Choroid plexus epithelial cell (primary cell): ENCODE measurements at regions not wholly inside any gene's neighbourhood (a gene's known extent, or its start where the extent isn't known, plus 50 kb on each side); places are given as distances from the start of the nearest gene placed in this dataset.

Experiments used
- DNase-seq: peaks from one replicate; pipeline ENCODE4 v3.0.0-alpha.2; 2010; ENCODE audit warnings: low read depth
- H3K4me3 ChIP-seq: 2 replicates; pipeline ENCODE4 v1.5.1; 2011; ENCODE audit warnings: low read depth, mild to moderate bottlenecking, control low read depth, low read length, moderate library complexity
- TF ChIP-seq, protein P1 (sequence below): conservative IDR thresholded peaks from 2 replicates; pipeline ENCODE4 v1.5.1; 2011; ENCODE audit warnings: low read depth, mild to moderate bottlenecking, control low read depth, inconsistent platforms, low read length, moderate library complexity

DNA sequence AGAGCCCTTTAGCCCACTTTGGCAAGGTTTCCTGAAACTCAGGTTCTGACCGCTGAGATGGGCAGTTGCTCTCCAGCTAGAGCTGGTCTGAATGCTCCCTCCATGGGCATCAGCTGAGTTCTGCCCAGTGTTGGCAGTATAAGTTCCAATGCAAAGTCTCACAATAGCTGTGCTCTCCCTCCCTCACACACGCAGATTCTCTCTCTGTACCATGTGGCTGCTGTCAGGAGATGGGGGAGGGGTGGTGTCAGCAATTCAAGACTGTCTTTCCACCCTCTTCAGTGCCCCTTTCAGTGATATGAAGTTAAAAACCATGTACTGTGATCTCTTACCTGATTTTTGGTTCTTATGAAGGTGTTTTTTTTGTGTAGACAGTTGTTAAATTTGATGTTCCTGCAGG is 164.3 kb upstream of the PLEKHA5 start:
- H3K4me3 ChIP-seq = no peak overlapping the region
- TF ChIP-seq, protein P1, sequence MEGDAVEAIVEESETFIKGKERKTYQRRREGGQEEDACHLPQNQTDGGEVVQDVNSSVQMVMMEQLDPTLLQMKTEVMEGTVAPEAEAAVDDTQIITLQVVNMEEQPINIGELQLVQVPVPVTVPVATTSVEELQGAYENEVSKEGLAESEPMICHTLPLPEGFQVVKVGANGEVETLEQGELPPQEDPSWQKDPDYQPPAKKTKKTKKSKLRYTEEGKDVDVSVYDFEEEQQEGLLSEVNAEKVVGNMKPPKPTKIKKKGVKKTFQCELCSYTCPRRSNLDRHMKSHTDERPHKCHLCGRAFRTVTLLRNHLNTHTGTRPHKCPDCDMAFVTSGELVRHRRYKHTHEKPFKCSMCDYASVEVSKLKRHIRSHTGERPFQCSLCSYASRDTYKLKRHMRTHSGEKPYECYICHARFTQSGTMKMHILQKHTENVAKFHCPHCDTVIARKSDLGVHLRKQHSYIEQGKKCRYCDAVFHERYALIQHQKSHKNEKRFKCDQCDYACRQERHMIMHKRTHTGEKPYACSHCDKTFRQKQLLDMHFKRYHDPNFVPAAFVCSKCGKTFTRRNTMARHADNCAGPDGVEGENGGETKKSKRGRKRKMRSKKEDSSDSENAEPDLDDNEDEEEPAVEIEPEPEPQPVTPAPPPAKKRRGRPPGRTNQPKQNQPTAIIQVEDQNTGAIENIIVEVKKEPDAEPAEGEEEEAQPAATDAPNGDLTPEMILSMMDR = no peak
- no peak for DNase-seq

DNA sequence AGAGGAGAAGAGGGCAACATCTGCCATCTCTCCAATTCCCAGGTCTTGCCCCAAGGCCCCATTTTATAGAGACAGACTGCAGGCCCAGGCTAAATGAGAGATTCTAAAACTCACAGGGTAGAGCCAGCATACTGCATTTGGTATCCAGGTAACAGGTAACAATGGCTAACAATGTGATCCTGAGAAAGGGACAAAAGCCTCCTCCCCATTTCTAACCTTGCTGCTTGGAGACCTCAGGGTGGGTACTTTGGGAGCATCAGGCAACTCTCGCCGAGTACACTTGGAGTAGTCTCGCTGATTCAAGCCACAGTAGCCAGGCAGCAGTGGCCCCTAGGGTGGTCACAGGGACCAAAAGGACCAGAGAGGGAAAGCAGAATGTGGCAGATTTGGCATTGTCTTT is 162.6 kb upstream of the PLEKHA5 start:
- DNase-seq = no peak
- TF ChIP-seq, protein P1 = no peak
- no peak overlapping the region for H3K4me3 ChIP-seq

DNA sequence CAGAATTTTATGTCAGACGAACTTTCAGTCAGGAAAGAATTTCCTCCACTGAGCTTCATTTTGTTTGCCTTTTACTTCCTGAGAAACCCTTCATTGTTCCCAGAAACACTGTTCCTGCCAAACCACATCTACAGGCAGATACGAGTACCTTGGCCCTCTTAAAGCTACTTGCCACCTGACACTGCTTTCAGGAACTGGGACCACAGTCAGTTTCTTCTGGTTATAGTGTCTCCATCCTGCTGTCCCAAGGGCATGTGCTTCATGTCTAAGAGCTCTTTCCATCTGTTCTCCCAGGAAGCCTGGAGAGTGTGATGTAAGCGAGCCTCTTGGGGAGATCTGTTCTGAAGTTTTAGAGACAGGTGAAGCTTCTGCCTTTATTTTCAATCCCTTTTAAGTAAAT is 161.7 kb upstream of the PLEKHA5 start:
- TF ChIP-seq, protein P1 = no peak
- no peak overlapping the region for H3K4me3 ChIP-seq
- no peak for DNase-seq

DNA sequence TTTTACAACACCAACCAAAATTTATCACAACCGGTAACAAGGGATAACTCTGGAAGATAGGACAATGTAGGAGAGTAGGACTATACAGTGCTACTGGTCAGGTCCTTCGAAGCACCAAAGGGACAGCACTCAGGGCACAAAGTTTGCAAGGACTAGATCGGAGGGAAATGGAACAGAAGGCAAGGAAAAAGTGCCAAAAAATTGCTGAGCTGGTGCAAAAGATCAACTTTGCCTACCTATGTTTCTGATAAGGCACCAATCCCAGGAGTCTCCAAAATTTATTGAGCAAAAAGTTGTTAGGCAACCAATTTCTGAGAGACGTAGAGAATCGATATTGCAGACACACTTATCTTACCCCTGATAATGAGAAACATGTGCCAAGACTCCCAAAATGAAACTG is 160.0 kb upstream of the PLEKHA5 start:
- DNase-seq = no peak
- TF ChIP-seq, protein P1 = no peak
- H3K4me3 ChIP-seq = no peak overlapping the region

DNA sequence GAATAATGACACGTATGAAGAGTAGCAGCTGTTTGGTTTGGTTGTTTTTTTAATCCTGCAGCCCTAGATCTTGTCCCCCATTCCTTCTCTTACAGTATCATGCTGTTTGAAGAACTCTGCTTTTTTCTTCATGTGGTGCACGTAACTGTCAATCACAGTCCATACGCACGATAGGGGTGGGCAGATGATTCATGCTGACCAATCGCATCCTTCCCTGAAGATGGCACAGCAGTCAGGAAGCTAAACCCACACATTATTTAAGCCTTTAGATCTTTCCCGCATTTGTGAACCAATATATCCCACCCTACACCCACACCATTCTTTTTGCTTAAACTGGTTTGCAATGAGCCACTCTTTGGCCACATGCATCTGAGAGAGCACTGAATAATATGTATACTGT is 158.9 kb upstream of the PLEKHA5 start:
- DNase-seq = no peak
- TF ChIP-seq, protein P1 = no peak
- H3K4me3 ChIP-seq = no peak overlapping the region

DNA sequence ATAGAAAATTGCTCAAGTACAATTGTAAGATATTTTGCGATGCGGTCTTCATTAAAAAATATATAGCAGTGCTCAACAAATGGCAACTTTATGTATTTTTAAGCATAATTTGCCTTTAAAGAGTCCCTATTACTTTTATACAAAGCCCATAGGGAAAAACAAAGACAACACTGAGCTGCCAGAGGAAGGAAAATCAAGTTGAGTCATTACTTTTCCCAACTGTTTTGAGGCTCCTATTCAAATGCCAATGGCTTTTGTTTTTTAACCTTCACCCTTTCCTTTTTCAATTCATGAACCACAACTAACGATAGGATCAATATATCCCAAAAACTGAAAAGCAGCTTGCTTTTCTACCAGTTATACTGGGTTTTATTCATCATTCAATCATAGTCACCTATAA is 157.6 kb upstream of the PLEKHA5 start:
- TF ChIP-seq, protein P1 = no peak
- no peak for DNase-seq

DNA sequence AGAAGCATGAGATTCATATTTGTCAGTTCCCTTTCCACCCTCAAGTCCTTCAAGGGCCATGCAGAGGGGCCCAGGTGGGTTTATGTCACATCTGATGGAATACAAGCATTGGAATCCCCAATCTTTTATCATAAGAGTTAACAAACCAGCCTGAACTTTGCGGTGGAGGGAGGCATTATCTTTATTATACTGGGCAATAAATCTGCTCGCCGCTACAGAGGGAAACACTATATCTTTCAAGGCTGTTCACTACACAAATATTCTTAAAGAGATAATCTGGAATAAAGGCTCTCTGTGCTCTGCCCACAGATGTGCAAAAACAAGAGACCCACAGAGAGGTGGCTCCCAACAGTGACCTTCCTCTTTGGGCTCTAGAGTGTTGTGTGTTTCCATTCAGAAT is 153.6 kb upstream of the PLEKHA5 start:
- TF ChIP-seq, protein P1 = no peak
- no peak for DNase-seq
- no peak overlapping the region for H3K4me3 ChIP-seq

More for the DNA sequence above, 157.6 kb upstream of the PLEKHA5 start:
- H3K4me3 ChIP-seq = no peak overlapping the region
